HUES48 (cell line): ENCODE measurements at regions not wholly inside any gene's neighbourhood (a gene's known extent, or its start where the extent isn't known, plus 50 kb on each side); places are given as distances from the start of the nearest gene placed in this dataset.
"Not testable (repeated sequence)": the region's sequence is repeated elsewhere in the genome, so short reads cannot be mapped to it uniquely, and the experiment has no call there.

Experiments
- H3K27ac ChIP-seq: one replicate; pipeline ENCODE4 v1.7.0; 2013; ENCODE audit warnings: low read depth, low read length, inconsistent platforms
- H3K27me3 ChIP-seq: 2 replicates; pipeline ENCODE4 v1.6.1; 2013; ENCODE audit warnings: mild to moderate bottlenecking, low read length; ENCODE audit not compliant: control insufficient read depth, insufficient read depth
- H3K36me3 ChIP-seq: 2 replicates; pipeline ENCODE4 v1.6.1; 2013; ENCODE audit warnings: low read length; ENCODE audit not compliant: control insufficient read depth, insufficient read depth
- H3K4me1 ChIP-seq: 2 replicates; pipeline ENCODE4 v1.6.1; 2013; ENCODE audit warnings: mild to moderate bottlenecking, low read length; ENCODE audit not compliant: control insufficient read depth, insufficient read depth
- H3K4me3 ChIP-seq: 2 replicates; pipeline ENCODE4 v1.5.1; 2013; ENCODE audit warnings: mild to moderate bottlenecking, low read depth, low read length
- H3K9ac ChIP-seq: 2 replicates; pipeline ENCODE4 v1.6.1; 2013; ENCODE audit warnings: mild to moderate bottlenecking, low read depth, low read length, moderate library complexity
- H3K9me3 ChIP-seq: 2 replicates; pipeline ENCODE4 v1.6.1; 2013; ENCODE audit warnings: low read length; ENCODE audit not compliant: control insufficient read depth, insufficient read depth

GRCh38 chr1:235059221-235059620, 69.4 kb downstream of the TOMM20 start:
- no peak overlapping the region for H3K4me3 ChIP-seq
- peaks cover 30% of the 10 kb centered on the region for H3K4me1 ChIP-seq
- H3K9me3 ChIP-seq: no peaks in the 10 kb centered on the region
- no peaks in the 10 kb centered on the region for H3K27me3 ChIP-seq
- H3K27ac ChIP-seq: no peak overlapping the region
- no peak overlapping the region for H3K9ac ChIP-seq
- no peaks in the 10 kb centered on the region for H3K36me3 ChIP-seq

- Histone ChIP-seq H3K4me3 (no peak overlapping the region), H3K27ac (no peak overlapping the region), H3K9me3 (no peaks in the 10 kb centered on the region), H3K36me3 (no peaks in the 10 kb centered on the region), H3K27me3 (no peaks in the 10 kb centered on the region), H3K4me1 (peaks cover 30% of the 10 kb centered on the region), H3K9ac (no peak overlapping the region)
Measured at GRCh38 chr1:235058695-235059094, 69.9 kb downstream of the TOMM20 start.

- Histone ChIP-seq H3K27me3 (no peaks in the 10 kb centered on the region), H3K4me1 (peaks cover 30% of the 10 kb centered on the region), H3K9me3 (no peaks in the 10 kb centered on the region), H3K9ac (no peak overlapping the region), H3K27ac (no peak overlapping the region), H3K36me3 (no peaks in the 10 kb centered on the region), H3K4me3 (no peak overlapping the region)
Measured at GRCh38 chr1:235057385-235058306, 71.0 kb downstream of the TOMM20 start.

GRCh38 chr1:235056937-235057336, 71.7 kb downstream of the TOMM20 start:
- Histone ChIP-seq H3K4me1 (peaks cover 25% of the 10 kb centered on the region), H3K4me3 (no peak overlapping the region), H3K27me3 (no peaks in the 10 kb centered on the region), H3K36me3 (no peaks in the 10 kb centered on the region), H3K9me3 (no peaks in the 10 kb centered on the region), H3K9ac (no peak overlapping the region), H3K27ac (no peak overlapping the region)

GRCh38 chr1:235054936-235055335, 73.7 kb downstream of the TOMM20 start:
- Histone ChIP-seq H3K4me1 (peaks cover 10% of the 10 kb centered on the region; the same call in 1 of the 2 replicates), H3K9ac (no peak overlapping the region), H3K36me3 (no peaks in the 10 kb centered on the region), H3K27me3 (no peaks in the 10 kb centered on the region), H3K27ac (no peak overlapping the region), H3K9me3 (no peaks in the 10 kb centered on the region), H3K4me3 (no peak overlapping the region)

- H3K4me1 ChIP-seq: peaks cover 6% of the 10 kb centered on the region; the same call in 1 of the 2 replicates
- H3K27ac ChIP-seq: no peak overlapping the region
- H3K9me3 ChIP-seq: no peaks in the 10 kb centered on the region
- H3K27me3 ChIP-seq: no peaks in the 10 kb centered on the region
- H3K36me3 ChIP-seq: no peaks in the 10 kb centered on the region
- H3K4me3 ChIP-seq: no peak overlapping the region
- H3K9ac ChIP-seq: no peak overlapping the region
Measured at GRCh38 chr1:235054466-235054865, 74.2 kb downstream of the TOMM20 start.

- no peaks in the 10 kb centered on the region for H3K9me3 ChIP-seq
- no peak overlapping the region for H3K27ac ChIP-seq
- H3K36me3 ChIP-seq: no peaks in the 10 kb centered on the region
- no peaks in the 10 kb centered on the region for H3K4me1 ChIP-seq
- H3K9ac ChIP-seq: no peak overlapping the region
- H3K27me3 ChIP-seq: no peaks in the 10 kb centered on the region
- H3K4me3 ChIP-seq: no peak overlapping the region
Measured at GRCh38 chr1:235052067-235053008, 76.3 kb downstream of the TOMM20 start.

- no peaks in the 10 kb centered on the region for H3K36me3 ChIP-seq
- H3K27ac ChIP-seq: no peak overlapping the region
- no peak overlapping the region for H3K4me3 ChIP-seq
- no peaks in the 10 kb centered on the region for H3K4me1 ChIP-seq
- no peaks in the 10 kb centered on the region for H3K9me3 ChIP-seq
- no peaks in the 10 kb centered on the region for H3K27me3 ChIP-seq
- H3K9ac ChIP-seq: no peak overlapping the region
Measured at GRCh38 chr1:235051521-235051920, 77.1 kb downstream of the TOMM20 start.

GRCh38 chr1:235050911-235051360, 77.7 kb downstream of the TOMM20 start:
- Histone ChIP-seq H3K4me1 (no peaks in the 10 kb centered on the region), H3K36me3 (no peaks in the 10 kb centered on the region), H3K4me3 (no peak overlapping the region), H3K27me3 (no peaks in the 10 kb centered on the region), H3K9ac (no peak overlapping the region), H3K27ac (no peak overlapping the region), H3K9me3 (no peaks in the 10 kb centered on the region)

- H3K9ac ChIP-seq, H3K4me1 ChIP-seq, H3K36me3 ChIP-seq, H3K9me3 ChIP-seq, H3K27me3 ChIP-seq, H3K4me3 ChIP-seq, H3K27ac ChIP-seq: not testable (repeated sequence)
Measured at GRCh38 chr1:235049716-235050378, 78.8 kb downstream of the TOMM20 start.
